ENCODE measurements at regions not wholly inside any gene's neighbourhood (a gene's known extent, or its start where the extent isn't known, plus 50 kb on each side); places are given as distances from the start of the nearest gene placed in this dataset.
"Not testable (repeated sequence)": the region's sequence is repeated elsewhere in the genome, so short reads cannot be mapped to it uniquely, and the experiment has no call there.

DNA sequence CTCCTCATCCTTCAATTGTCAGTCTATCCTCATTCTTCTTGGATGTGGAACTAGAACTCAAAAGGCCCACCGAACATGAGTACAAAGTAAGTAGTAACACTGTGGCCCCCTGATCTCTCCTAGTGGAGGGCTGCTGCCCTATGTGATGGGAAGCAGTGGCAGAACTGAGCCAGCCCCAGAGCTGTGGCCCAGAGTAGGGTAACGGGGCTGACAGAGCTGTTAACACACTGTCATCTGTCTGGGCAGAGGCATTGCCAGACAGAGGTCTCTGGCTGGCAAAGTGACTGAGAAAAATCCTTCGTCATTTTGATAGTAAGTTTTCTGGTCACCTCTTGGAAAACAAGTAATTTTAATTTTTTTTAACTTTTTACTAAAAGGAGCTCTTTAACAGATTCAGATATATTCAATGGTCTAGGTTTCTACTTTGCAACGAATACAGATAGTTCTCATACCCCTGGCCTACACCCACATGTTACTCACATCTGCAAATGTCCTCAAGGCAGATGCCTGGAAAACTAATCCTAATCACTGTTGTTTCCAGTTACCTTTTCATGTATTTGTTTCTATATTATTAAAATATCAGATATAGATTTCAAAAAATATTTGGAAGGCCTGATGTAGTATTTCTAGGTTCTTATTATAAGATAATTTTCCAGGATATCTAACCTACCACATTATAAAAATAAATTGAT, 588.7 kb downstream of the CPS1 start:
- DNase-seq = no peak

GRCh38 chr2:211149731-211150130, 593.3 kb downstream of the CPS1 start:
- DNase-seq = no peak

DNA sequence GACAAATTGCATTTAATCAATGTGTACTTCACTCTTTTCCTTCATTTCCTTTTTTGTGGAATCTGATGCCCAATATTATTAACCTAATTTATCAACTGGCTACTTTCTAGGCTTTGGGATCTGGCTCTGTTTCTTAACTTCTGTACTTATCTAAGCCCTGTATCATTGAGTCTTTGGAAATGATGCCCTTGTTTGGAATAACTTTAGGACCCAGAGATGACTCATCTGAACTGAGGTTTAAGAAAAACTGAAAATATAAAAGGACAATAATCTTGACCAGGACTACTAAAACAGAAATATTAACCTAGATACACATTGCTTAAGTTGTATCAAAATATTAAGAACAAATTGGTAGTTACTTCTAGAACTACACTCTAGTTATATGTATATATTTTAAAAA, 600.8 kb downstream of the CPS1 start:
- DNase-seq = no peak

DNA sequence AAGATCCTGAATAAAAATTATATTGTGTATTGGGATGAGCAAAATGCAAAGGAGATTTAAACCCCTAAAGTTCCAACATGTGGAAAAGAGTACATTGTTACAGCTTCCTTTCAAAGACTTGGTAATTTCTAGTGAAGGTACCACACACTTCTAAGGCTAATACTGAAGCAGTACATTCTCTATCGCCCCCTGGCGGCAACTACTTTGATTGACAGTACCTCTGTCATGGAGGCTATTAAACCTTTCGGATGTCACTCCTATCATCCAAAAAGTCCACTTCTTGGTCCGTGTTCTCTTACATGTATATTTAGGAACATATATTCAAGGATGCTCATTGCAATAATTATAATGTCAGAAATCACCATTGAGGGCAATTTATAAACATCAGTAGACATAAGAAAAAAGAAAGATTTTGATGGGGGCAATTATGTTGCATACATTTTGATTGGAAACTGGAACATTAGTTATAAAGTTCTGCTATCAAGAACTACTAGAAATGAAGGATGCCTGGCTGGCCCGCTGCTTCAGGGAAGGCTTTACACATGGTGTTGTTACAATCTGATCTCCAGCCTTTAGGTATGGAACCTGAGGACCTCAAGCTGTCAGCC, 601.6 kb downstream of the CPS1 start:
- peak; percentile 64 for DNase-seq

GRCh38 chr2:211159972-211160371, 603.6 kb downstream of the CPS1 start:
- no peak for DNase-seq

GRCh38 chr2:211161236-211161635, 604.8 kb downstream of the CPS1 start:
- no peak for DNase-seq

DNA sequence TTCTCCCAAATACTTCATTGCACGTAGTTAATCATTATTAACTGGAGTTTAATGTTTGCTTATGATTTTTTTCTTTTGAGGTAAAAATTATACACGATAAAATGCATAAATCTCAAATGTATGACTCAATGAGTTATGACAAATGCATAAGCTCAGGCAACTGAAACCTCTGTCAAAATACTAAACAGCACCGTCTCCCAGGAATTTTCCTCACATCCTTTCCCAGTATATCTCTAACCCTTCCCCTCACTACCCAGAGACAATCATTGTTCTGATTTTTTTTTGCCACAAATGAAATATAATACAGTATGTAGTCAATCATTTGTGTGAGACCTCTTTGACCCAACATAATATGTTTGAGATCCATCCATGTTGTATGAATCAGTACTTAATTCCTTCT, 606.5 kb downstream of the CPS1 start:
- no peak for DNase-seq

DNA sequence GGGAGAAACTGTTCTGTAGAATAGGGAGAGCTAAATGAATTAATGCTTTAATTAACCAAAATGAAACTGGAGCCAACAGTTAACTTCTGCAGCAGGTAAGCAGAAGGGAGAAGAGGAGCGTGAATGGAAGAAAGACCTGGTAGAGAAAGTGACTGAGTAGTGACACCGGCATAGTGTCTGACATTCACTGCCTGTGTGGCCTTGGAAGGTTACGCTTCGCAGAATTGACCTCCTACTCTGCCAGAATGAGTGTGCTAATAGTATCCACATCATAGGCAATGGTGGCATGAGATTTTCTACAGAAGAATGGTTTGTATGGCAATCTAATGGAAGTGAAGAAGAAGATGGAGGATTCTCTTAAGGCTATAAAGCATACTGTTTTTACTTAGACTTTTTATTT, 614.4 kb downstream of the CPS1 start:
- DNase-seq = no peak

- no peak for DNase-seq
These were observed 617.6 kb downstream of the CPS1 start for GRCh38 chr2:211174021-211174420.

GRCh38 chr2:211174631-211175030, 618.2 kb downstream of the CPS1 start:
- DNase-seq = no peak

GRCh38 chr2:211175956-211176355, 619.6 kb downstream of the CPS1 start:
- DNase-seq = no peak

DNA sequence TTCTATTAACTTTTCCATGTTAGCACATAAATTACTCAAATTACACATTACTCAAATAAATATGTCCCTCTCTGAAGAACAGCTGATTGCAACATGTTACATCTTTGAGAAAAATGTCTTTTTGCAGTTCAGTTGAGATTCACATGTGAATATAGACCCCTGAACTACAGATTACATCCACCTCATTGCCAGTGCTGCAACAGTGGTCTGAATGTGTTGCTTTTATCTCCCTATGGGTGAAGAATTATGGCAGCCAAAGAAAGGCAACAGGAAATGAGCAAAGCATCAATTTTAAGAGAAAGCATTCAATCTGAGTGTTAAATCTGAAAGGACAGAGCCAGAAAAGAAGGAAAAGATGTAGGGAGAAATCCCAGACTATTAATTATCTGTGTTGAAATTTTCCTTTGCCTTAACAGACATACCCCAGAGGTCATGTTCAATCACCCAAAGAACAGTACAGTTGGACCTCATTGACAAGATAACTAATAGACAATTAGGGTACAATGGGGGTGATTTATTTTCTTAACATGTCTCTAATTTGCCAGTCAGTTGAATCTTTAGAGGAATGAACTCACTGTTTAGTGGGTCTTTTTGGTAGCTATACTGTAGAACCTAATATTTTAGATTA, 620.2 kb downstream of the CPS1 start:
- no peak for DNase-seq

GRCh38 chr2:211181626-211182025, 625.2 kb downstream of the CPS1 start:
- no peak for DNase-seq

DNA sequence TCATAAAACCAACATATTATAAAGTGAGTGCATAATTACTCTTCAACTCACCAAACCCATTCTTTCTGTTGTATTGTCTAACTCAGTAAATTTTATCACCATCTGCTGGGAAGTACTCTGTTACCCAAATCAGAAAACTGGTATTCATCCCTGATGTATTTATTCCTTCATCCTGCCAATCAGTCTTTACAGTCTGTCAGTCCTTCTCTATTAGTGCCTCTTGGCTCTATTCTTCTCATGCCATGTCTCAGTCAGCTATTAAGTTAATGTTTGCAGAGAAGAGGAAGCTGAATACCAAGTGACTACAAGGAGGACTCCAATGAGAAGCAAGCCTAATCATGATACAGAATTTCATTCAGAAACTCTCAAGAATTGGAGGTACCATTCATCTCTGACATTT, 631.2 kb downstream of the CPS1 start:
- no peak for DNase-seq

GRCh38 chr2:211203986-211204385, 647.6 kb downstream of the CPS1 start:
- DNase-seq = no peak

DNA sequence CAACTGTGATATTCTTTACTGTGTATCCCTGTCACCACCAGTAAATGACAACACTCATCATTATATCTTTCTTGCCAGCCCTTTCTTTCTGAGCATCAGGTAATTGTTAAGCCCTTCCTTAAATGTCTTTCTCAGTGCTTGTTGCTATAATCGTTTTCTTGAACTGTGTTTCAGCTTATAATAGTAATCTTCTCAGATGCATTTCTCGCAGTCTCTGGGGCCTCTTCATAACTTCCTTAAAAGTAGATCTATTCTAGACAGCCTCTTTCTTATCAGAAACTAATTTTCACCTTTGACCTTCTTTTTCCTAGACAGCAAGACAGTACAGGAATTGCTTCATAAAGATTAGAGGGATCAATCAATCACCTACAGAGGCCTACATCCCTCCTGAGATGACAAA, 648.1 kb downstream of the CPS1 start:
- DNase-seq = no peak

DNA sequence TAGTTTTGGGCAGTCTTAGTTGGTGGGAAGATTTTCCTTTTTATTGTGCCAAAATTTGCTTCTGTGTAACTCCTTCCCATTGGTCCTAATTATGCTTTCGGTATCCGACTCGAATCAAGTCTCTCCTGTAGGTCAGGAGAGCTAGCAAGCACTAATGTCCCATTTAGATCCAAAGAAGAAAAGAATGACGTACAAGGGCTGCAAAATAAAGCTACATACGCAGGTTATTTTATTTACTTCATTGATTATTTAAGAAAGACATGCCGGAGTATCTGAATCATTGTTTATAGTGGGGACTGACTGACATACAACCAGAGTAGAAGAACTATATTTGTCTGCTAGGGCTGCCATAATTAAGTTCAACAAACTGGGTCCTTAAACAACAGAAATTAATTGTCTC, 648.5 kb downstream of the CPS1 start:
- no peak for DNase-seq

DNA sequence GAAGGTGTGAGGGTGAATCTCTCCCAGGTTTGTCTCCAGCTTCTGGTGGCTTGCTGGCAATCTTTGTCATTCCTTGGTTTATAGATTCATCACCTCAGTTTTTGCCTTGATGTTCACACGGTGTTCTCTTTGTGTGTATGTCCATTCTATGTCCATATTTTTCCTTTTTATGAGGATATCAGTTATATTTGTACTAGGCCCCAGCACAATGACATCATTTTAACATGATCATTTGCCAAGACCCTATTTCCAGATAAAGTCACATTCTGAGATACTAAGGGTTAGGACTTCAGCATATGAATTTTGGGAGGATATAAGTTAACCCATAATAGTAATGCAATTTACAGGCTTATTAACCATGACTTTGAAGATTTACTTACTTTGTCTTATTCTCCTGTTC, 649.0 kb downstream of the CPS1 start:
- DNase-seq = no peak

GRCh38 chr2:211205836-211206235, 649.4 kb downstream of the CPS1 start:
- DNase-seq = no peak

DNA sequence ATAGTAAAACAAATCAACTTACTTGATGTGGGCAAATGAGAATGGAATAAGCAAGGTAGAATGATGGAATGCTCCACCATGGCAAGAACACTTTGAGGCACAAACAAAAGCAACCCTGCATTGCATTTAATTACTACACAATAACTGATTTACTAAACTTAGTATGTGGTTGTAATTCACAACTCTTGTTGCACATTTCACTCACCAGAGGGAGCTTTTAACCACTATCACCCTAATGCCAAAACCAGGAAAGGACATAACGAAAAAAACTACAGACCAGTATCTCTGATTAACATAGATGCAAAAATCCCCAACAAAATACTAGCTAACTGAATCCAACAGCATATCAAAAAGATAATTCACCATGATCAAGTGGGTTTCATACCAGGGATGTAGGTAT, 659.8 kb downstream of the CPS1 start:
- no peak for DNase-seq

DNA sequence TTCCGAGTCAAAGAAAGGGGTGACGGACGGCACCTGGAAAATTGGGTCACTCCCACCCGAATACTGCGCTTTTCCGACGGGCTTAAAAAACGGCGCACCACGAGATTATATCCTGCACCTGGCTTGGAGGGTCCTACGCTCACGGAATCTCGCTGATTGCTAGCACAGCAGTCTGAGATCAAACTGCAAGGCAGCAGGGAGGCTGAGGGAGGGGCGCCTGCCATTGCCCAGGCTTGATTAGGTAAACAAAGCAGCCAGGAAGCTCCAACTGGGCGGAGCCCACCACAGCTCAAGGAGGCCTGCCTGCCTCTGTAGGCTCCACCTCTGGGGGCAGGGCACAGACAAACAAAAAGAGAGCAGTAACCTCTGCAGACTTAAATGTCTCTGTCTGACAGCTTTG, 663.1 kb downstream of the CPS1 start:
- DNase-seq = not testable (repeated sequence)

DNA sequence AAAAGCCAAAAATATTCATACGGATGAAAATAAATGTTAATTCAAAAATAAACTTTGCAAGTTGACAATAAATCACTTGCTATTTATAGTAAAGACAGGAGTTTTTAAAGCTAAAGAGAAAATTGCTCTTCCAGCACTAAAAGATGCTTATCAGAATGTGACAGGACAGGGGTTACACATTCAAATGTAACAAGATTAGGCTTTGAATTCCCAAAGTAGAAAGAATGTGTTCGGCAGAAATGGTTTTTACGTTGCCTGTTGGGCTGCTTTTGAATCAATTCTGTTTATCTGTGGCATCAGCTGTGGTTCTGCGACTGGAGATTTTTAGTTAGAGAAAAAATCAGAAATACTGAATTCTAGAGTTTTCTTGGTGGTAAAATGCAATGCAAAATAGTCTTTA, 669.4 kb downstream of the CPS1 start:
- DNase-seq = no peak

- DNase-seq = no peak
These were observed 672.2 kb downstream of the CPS1 start for GRCh38 chr2:211228559-211228958.

GRCh38 chr2:211237586-211238275, 681.3 kb downstream of the CPS1 start:
- DNase-seq = no peak

Data from CD4-positive, alpha-beta T cell treated with Interleukin-6 for 4 hours (primary cell).